ENCODE measurements at regions not wholly inside any gene's neighbourhood (a gene's known extent, or its start where the extent isn't known, plus 50 kb on each side); places are given as distances from the start of the nearest gene placed in this dataset.

DNA sequence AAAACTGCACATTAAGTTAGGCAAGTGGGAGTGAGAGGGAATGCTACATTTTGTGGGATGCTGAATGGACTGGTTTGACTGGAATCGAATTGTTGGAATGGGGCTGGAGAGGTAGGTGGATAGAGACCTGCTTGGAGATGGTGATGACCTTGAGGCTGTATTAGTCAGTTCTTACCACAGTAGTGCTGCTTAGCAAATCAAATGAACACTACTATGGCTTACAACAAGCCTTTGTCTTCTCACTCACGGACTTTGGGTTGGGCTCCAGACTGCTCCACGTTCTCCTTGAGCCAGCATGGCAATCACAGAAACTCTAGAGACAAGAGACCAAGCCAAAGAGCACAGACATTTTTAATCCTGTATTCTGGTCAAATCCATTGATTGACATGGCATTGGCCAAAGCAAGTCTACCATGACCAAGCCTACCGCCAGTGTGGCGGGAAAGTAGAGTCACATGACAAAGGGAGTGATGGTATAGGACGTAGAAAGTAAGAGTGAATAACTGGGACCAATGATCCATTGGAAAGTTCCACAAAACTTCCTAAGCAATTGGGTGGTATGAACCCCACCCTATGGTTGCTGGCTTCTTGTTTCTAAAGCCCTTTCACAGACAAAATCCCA lies 70.3 kb upstream of the FOXP4 start:
- ATAC-seq, result no peak
- H3K4me3 ChIP-seq (ENCODE audit: low read depth in 2 of 2, low read length in 2 of 2), result no peak overlapping the region
- H3K4me1 ChIP-seq (ENCODE audit: control insufficient read depth, insufficient read depth, low read length), result no peaks in the 10 kb centered on the region
- ChIA-PET POLR2A (no interaction called here), CTCF (no interaction called here)
- H3K9me3 ChIP-seq (ENCODE audit: control insufficient read depth, insufficient read depth, low read depth, low read length), result no peaks in the 10 kb centered on the region
- H3K36me3 ChIP-seq (ENCODE audit: control insufficient read depth, insufficient read depth, low read length), result no peaks in the 10 kb centered on the region
- in situ Hi-C loops (cut with HindIII; ENCODE audit: low pct_unique_long_range_greater_than_20kb, low sequenced_read_pairs), result no loop called here
- TF ChIP-seq, protein P1, sequence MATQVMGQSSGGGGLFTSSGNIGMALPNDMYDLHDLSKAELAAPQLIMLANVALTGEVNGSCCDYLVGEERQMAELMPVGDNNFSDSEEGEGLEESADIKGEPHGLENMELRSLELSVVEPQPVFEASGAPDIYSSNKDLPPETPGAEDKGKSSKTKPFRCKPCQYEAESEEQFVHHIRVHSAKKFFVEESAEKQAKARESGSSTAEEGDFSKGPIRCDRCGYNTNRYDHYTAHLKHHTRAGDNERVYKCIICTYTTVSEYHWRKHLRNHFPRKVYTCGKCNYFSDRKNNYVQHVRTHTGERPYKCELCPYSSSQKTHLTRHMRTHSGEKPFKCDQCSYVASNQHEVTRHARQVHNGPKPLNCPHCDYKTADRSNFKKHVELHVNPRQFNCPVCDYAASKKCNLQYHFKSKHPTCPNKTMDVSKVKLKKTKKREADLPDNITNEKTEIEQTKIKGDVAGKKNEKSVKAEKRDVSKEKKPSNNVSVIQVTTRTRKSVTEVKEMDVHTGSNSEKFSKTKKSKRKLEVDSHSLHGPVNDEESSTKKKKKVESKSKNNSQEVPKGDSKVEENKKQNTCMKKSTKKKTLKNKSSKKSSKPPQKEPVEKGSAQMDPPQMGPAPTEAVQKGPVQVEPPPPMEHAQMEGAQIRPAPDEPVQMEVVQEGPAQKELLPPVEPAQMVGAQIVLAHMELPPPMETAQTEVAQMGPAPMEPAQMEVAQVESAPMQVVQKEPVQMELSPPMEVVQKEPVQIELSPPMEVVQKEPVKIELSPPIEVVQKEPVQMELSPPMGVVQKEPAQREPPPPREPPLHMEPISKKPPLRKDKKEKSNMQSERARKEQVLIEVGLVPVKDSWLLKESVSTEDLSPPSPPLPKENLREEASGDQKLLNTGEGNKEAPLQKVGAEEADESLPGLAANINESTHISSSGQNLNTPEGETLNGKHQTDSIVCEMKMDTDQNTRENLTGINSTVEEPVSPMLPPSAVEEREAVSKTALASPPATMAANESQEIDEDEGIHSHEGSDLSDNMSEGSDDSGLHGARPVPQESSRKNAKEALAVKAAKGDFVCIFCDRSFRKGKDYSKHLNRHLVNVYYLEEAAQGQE (IDR thresholded peaks at IDR 0.05; ENCODE audit: insufficient read depth in 1 of 2, low read depth in 2 of 2, low read length in 1 of 2), result no peak
- no peak for TF ChIP-seq POLR2AphosphoS5 (IDR thresholded peaks at IDR 0.05; ENCODE audit: low read depth, low read length)
- no peak for TF ChIP-seq SIN3A (IDR thresholded peaks at IDR 0.05; ENCODE audit: borderline replicate concordance, insufficient read depth, low read depth, low read length)
- TF ChIP-seq TCF7L2 (IDR thresholded peaks at IDR 0.05; ENCODE audit: low read depth, low read length), result no peak
- TF ChIP-seq, protein P2, sequence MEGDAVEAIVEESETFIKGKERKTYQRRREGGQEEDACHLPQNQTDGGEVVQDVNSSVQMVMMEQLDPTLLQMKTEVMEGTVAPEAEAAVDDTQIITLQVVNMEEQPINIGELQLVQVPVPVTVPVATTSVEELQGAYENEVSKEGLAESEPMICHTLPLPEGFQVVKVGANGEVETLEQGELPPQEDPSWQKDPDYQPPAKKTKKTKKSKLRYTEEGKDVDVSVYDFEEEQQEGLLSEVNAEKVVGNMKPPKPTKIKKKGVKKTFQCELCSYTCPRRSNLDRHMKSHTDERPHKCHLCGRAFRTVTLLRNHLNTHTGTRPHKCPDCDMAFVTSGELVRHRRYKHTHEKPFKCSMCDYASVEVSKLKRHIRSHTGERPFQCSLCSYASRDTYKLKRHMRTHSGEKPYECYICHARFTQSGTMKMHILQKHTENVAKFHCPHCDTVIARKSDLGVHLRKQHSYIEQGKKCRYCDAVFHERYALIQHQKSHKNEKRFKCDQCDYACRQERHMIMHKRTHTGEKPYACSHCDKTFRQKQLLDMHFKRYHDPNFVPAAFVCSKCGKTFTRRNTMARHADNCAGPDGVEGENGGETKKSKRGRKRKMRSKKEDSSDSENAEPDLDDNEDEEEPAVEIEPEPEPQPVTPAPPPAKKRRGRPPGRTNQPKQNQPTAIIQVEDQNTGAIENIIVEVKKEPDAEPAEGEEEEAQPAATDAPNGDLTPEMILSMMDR (IDR thresholded peaks at IDR 0.05), result no peak
- 0 out of 2 replicates have a peak, but pooled peaks cover 8% of the 10 kb centered on the region for H3K27me3 ChIP-seq (ENCODE audit: control insufficient read depth, insufficient read depth, low read length)
- intact Hi-C loops (cut with micrococcal nuclease; ENCODE audit: unreplicated experiment), result no loop called here
- no TSS peak for BruUV-seq (replicated peaks)
- H3K27ac ChIP-seq (ENCODE audit: low read length), result no peak overlapping the region
- DNase-seq (ENCODE audit: low read depth, low spot score), result no peak

DNA sequence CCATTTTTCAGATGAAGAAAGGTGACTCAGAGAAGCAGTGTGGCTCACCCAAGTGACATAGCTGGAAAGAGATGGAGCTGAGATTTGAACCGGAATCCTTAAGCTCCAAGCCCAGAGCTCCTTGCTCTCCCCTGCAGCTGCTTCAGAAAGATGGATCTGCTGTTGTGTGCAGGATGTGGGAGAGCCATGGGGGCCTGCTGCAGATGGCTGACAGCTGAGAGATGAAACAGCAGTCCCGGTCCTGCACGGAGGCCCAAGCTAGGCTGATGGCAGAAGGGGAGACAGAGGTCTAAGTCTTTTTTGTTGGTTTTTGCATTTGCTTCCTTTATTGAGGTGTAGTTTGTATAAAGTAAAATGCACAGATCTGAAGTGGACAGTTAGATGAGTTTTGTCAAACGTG lies 69.8 kb upstream of the FOXP4 start:
- TF ChIP-seq, protein P2 (IDR thresholded peaks at IDR 0.05), result no peak
- TF ChIP-seq SIN3A (IDR thresholded peaks at IDR 0.05; ENCODE audit: borderline replicate concordance, insufficient read depth, low read depth, low read length) (no peak), POLR2AphosphoS5 (IDR thresholded peaks at IDR 0.05; ENCODE audit: low read depth, low read length) (no peak), TCF7L2 (IDR thresholded peaks at IDR 0.05; ENCODE audit: low read depth, low read length) (no peak)
- TF ChIP-seq, protein P1 (IDR thresholded peaks at IDR 0.05; ENCODE audit: insufficient read depth in 1 of 2, low read depth in 2 of 2, low read length in 1 of 2), result no peak
- BruUV-seq (replicated peaks), result no TSS peak
- Histone ChIP-seq H3K27me3 (ENCODE audit: control insufficient read depth, insufficient read depth, low read length) (0 out of 2 replicates have a peak, but pooled peaks cover 8% of the 10 kb centered on the region), H3K27ac (ENCODE audit: low read length) (no peak overlapping the region), H3K36me3 (ENCODE audit: control insufficient read depth, insufficient read depth, low read length) (no peaks in the 10 kb centered on the region), H3K9me3 (ENCODE audit: control insufficient read depth, insufficient read depth, low read depth, low read length) (no peaks in the 10 kb centered on the region), H3K4me1 (ENCODE audit: control insufficient read depth, insufficient read depth, low read length) (no peaks in the 10 kb centered on the region), H3K4me3 (ENCODE audit: low read depth in 2 of 2, low read length in 2 of 2) (no peak overlapping the region)
- in situ Hi-C loops (cut with HindIII; ENCODE audit: low pct_unique_long_range_greater_than_20kb, low sequenced_read_pairs), result no loop called here
- POLR2A ChIA-PET, result no interaction called here
- ATAC-seq (no peak), DNase-seq (ENCODE audit: low read depth, low spot score) (no peak)
- intact Hi-C loops (cut with micrococcal nuclease; ENCODE audit: unreplicated experiment), result no loop called here
- CTCF ChIA-PET, result no interaction called here

Data from Panc1 (cell line).